Activated CD4-positive, alpha-beta T cell treated with anti-CD3 and anti-CD28 coated beads, Interleukin-2, amount 10 ng/mL, durations not matched to agents 24 days and 14 days (primary cell): ENCODE measurements at regions not wholly inside any gene's neighbourhood (a gene's known extent, or its start where the extent isn't known, plus 50 kb on each side); places are given as distances from the start of the nearest gene placed in this dataset.
"Not testable (repeated sequence)": the region's sequence is repeated elsewhere in the genome, so short reads cannot be mapped to it uniquely, and the experiment has no call there.

Source experiments
- DNase-seq: peaks from one replicate; pipeline ENCODE4 v3.0.0; 2022
- H3K27ac Mint-ChIP-seq: one replicate; pipeline ENCODE4 v1.8.0; 2022; ENCODE audit warnings: mild to moderate bottlenecking, mixed read lengths
- H3K27me3 Mint-ChIP-seq: one replicate; pipeline ENCODE4 v1.8.0; 2022; ENCODE audit warnings: mixed read lengths
- H3K36me3 Mint-ChIP-seq: one replicate; pipeline ENCODE4 v1.8.0; 2022; ENCODE audit warnings: low read depth, mild to moderate bottlenecking, mixed read lengths
- H3K4me1 Mint-ChIP-seq: one replicate; pipeline ENCODE4 v1.8.0; 2021; ENCODE audit warnings: mixed read lengths
- H3K4me3 Mint-ChIP-seq: one replicate; pipeline ENCODE4 v1.8.0; 2022; ENCODE audit warnings: mild to moderate bottlenecking, moderate library complexity, mixed read lengths
- H3K9me3 Mint-ChIP-seq: one replicate; pipeline ENCODE4 v1.8.0; 2021; ENCODE audit warnings: mixed read lengths
- intact Hi-C: fragments of 100-400 bp; cut with micrococcal nuclease; formaldehyde crosslinking; loops from one replicate; pipeline ENCODE4 v1.15.1; 2023

GRCh38 chr12:33614630-33615029 lies 175.0 kb upstream of the SYT10 start:
- no peak for DNase-seq
- H3K4me1 Mint-ChIP-seq, result no peaks in the 10 kb centered on the region
- no peak overlapping the region for H3K27ac Mint-ChIP-seq
- H3K9me3 Mint-ChIP-seq, result peaks cover 9% of the 10 kb centered on the region
- intact Hi-C loops, result no loop called here
- no peak overlapping the region for H3K4me3 Mint-ChIP-seq
- H3K27me3 Mint-ChIP-seq, result no peaks in the 10 kb centered on the region
- H3K36me3 Mint-ChIP-seq, result no peaks in the 10 kb centered on the region

- intact Hi-C loops, result no loop called here
- Mint-ChIP-seq H3K27ac (no peak overlapping the region), H3K9me3 (peaks cover 9% of the 10 kb centered on the region), H3K4me1 (no peaks in the 10 kb centered on the region), H3K27me3 (no peaks in the 10 kb centered on the region), H3K36me3 (no peaks in the 10 kb centered on the region), H3K4me3 (no peak overlapping the region)
- no peak for DNase-seq
Observed at GRCh38 chr12:33617218-33617617, 177.6 kb upstream of the SYT10 start.

GRCh38 chr12:33628087-33628486 lies 188.5 kb upstream of the SYT10 start:
- H3K9me3 Mint-ChIP-seq, result no peaks in the 10 kb centered on the region
- H3K4me1 Mint-ChIP-seq, result no peaks in the 10 kb centered on the region
- H3K4me3 Mint-ChIP-seq, result no peak overlapping the region
- DNase-seq, result no peak
- H3K36me3 Mint-ChIP-seq, result no peaks in the 10 kb centered on the region
- intact Hi-C loops, result no loop called here
- no peaks in the 10 kb centered on the region for H3K27me3 Mint-ChIP-seq
- H3K27ac Mint-ChIP-seq, result no peak overlapping the region

GRCh38 chr12:33634544-33634943 lies 194.9 kb upstream of the SYT10 start:
- no peak overlapping the region for H3K4me3 Mint-ChIP-seq
- H3K36me3 Mint-ChIP-seq, result no peaks in the 10 kb centered on the region
- no peaks in the 10 kb centered on the region for H3K4me1 Mint-ChIP-seq
- no peaks in the 10 kb centered on the region for H3K27me3 Mint-ChIP-seq
- DNase-seq, result no peak
- no peak overlapping the region for H3K27ac Mint-ChIP-seq
- H3K9me3 Mint-ChIP-seq, result no peaks in the 10 kb centered on the region
- intact Hi-C loops, result no loop called here

- not testable (repeated sequence) for H3K36me3 Mint-ChIP-seq, H3K9me3 Mint-ChIP-seq, H3K27me3 Mint-ChIP-seq
Observed at GRCh38 chr12:33636930-33637329, 197.3 kb upstream of the SYT10 start.

GRCh38 chr12:33639975-33640374 lies 200.4 kb upstream of the SYT10 start:
- Mint-ChIP-seq H3K9me3 (no peaks in the 10 kb centered on the region), H3K36me3 (no peaks in the 10 kb centered on the region), H3K27me3 (no peaks in the 10 kb centered on the region), H3K4me1 (no peaks in the 10 kb centered on the region), H3K27ac (no peak overlapping the region), H3K4me3 (no peak overlapping the region)
- intact Hi-C loops, result no loop called here
- DNase-seq, result no peak

More at GRCh38 chr12:33636930-33637329, 197.3 kb upstream of the SYT10 start:
- DNase-seq, intact Hi-C loops, H3K4me1 Mint-ChIP-seq, H3K4me3 Mint-ChIP-seq, H3K27ac Mint-ChIP-seq: not testable (repeated sequence)

- Mint-ChIP-seq H3K27ac (no peak overlapping the region), H3K9me3 (peaks cover 4% of the 10 kb centered on the region), H3K27me3 (no peaks in the 10 kb centered on the region), H3K4me3 (no peak overlapping the region), H3K36me3 (no peaks in the 10 kb centered on the region), H3K4me1 (no peaks in the 10 kb centered on the region)
- DNase-seq, result no peak
- intact Hi-C loops, result loop anchor here (10.0 kb wide), 1 partner anchor 75 kb away; no protein-coding TSS in a partner anchor
Observed at GRCh38 chr12:33649992-33650391, 210.4 kb upstream of the SYT10 start.

GRCh38 chr12:33650832-33651231 lies 211.2 kb upstream of the SYT10 start:
- Mint-ChIP-seq H3K4me1 (no peaks in the 10 kb centered on the region), H3K27ac (no peak overlapping the region), H3K36me3 (no peaks in the 10 kb centered on the region), H3K4me3 (no peak overlapping the region), H3K9me3 (peaks cover 4% of the 10 kb centered on the region), H3K27me3 (no peaks in the 10 kb centered on the region)
- DNase-seq, result no peak
- intact Hi-C loops, result loop anchor here (10.0 kb wide), 1 partner anchor 76 kb away; no protein-coding TSS in a partner anchor

GRCh38 chr12:33653362-33653761 lies 213.7 kb upstream of the SYT10 start:
- no peak overlapping the region for H3K4me3 Mint-ChIP-seq
- intact Hi-C loops, result loop anchor here (10.0 kb wide), 1 partner anchor 79 kb away; no protein-coding TSS in a partner anchor
- no peaks in the 10 kb centered on the region for H3K36me3 Mint-ChIP-seq
- no peak overlapping the region for H3K27ac Mint-ChIP-seq
- H3K9me3 Mint-ChIP-seq, result peaks cover 4% of the 10 kb centered on the region
- H3K4me1 Mint-ChIP-seq, result no peaks in the 10 kb centered on the region
- no peak for DNase-seq
- H3K27me3 Mint-ChIP-seq, result no peaks in the 10 kb centered on the region

GRCh38 chr12:33654313-33654712 lies 214.7 kb upstream of the SYT10 start:
- Mint-ChIP-seq H3K27me3 (no peaks in the 10 kb centered on the region), H3K4me3 (no peak overlapping the region)
- DNase-seq, result no peak

GRCh38 chr12:33663000-33663654 lies 223.5 kb upstream of the SYT10 start:
- Mint-ChIP-seq H3K9me3 (no peaks in the 10 kb centered on the region), H3K4me1 (no peaks in the 10 kb centered on the region), H3K36me3 (no peaks in the 10 kb centered on the region), H3K4me3 (no peak overlapping the region), H3K27me3 (no peaks in the 10 kb centered on the region), H3K27ac (no peak overlapping the region)
- intact Hi-C loops, result no loop called here
- no peak for DNase-seq

More at GRCh38 chr12:33654313-33654712, 214.7 kb upstream of the SYT10 start:
- intact Hi-C loops, result loop anchor here (10.0 kb wide), 1 partner anchor 80 kb away; no protein-coding TSS in a partner anchor
- H3K27ac Mint-ChIP-seq, result no peak overlapping the region
- H3K4me1 Mint-ChIP-seq, result no peaks in the 10 kb centered on the region
- H3K36me3 Mint-ChIP-seq, result no peaks in the 10 kb centered on the region
- H3K9me3 Mint-ChIP-seq, result peaks cover 4% of the 10 kb centered on the region

- H3K9me3 Mint-ChIP-seq, result no peaks in the 10 kb centered on the region
- intact Hi-C loops, result no loop called here
- no peaks in the 10 kb centered on the region for H3K27me3 Mint-ChIP-seq
- no peak overlapping the region for H3K27ac Mint-ChIP-seq
- no peaks in the 10 kb centered on the region for H3K4me1 Mint-ChIP-seq
- no peak for DNase-seq
- no peaks in the 10 kb centered on the region for H3K36me3 Mint-ChIP-seq
- no peak overlapping the region for H3K4me3 Mint-ChIP-seq
Observed at GRCh38 chr12:33669349-33669748, 229.7 kb upstream of the SYT10 start.

GRCh38 chr12:33670284-33670683 lies 230.7 kb upstream of the SYT10 start:
- H3K4me3 Mint-ChIP-seq, result no peak overlapping the region
- no peak for DNase-seq

GRCh38 chr12:33671676-33672075 lies 232.1 kb upstream of the SYT10 start:
- H3K4me3 Mint-ChIP-seq, result no peak overlapping the region
- H3K27me3 Mint-ChIP-seq, result no peaks in the 10 kb centered on the region
- intact Hi-C loops, result no loop called here
- DNase-seq, result no peak
- H3K9me3 Mint-ChIP-seq, result no peaks in the 10 kb centered on the region
- no peaks in the 10 kb centered on the region for H3K4me1 Mint-ChIP-seq
- no peak overlapping the region for H3K27ac Mint-ChIP-seq
- no peaks in the 10 kb centered on the region for H3K36me3 Mint-ChIP-seq

More at GRCh38 chr12:33670284-33670683, 230.7 kb upstream of the SYT10 start:
- Mint-ChIP-seq H3K36me3 (no peaks in the 10 kb centered on the region), H3K9me3 (no peaks in the 10 kb centered on the region), H3K27ac (no peak overlapping the region), H3K4me1 (no peaks in the 10 kb centered on the region), H3K27me3 (no peaks in the 10 kb centered on the region)
- intact Hi-C loops, result no loop called here
